ENCODE measurements at regions not wholly inside any gene's neighbourhood (a gene's known extent, or its start where the extent isn't known, plus 50 kb on each side); places are given as distances from the start of the nearest gene placed in this dataset.

DNA sequence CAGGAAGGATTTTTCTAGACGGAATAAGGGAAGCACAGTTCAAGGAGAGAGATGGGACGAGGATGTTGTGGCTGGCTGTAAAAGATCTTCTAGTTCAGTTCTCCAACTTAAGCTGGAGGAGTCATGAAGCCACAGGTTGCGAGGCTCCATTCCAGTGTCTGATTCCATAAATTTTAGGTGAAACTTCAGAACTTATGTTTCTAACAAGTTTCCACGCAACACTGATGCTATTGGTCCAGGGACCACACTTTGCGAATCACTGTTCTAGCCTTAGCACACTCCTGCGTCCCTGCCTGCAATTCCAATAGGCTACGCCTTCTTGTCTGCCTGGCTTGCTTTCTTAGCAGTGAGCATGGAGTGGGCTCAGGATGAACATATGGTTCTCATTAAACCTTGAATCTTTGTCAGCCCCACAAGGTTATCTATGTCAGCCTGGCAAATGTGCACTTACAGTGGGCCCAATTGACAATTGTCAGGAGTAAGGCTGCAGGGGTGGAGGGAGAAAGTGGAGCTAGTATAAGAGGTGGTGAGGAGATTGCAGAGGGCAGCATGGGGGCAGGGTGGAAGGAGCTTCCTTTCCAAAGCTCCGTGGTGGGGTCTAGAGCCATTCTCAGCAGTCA, 438.1 kb upstream of the ST6GAL2 start:
- DNase-seq, result no peak

DNA sequence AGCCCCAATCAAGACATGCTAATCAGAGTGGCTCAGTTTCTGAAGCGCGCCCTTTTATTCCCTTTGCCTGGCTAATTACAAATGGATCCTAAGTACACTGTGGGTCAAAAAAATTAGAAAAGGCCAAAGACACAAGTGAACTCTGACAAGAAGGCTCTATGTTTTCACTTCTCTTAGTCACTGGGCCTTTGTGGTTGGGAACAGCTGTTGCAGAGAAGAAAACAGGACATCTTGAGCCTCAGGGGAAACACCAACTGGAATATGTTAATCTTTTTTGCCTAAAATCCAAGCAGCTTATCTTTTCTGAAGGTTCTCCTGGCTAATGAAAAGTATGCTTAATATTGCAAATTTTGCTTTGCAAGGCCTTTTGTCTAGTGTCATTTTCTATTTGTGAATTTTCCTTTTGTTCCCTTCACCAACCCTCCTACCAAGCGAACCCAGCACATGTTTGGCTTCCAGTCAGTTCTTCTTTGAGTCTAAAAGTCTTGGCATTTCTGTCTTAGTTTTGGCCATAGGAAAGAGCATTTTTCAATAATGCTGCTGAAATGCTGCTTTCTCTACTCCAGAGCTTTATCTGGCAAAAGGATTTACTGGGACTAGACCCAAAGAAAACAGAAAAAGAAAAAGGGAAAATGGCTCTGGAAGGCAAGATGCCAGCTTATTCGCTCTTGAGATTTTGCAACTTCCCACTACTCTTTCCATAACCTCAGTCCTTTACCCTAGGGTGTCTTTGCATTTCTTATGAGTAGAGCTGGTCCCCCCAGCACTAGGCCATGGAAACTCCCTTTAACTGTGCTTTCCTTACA, 440.2 kb upstream of the ST6GAL2 start:
- no peak for DNase-seq

DNA sequence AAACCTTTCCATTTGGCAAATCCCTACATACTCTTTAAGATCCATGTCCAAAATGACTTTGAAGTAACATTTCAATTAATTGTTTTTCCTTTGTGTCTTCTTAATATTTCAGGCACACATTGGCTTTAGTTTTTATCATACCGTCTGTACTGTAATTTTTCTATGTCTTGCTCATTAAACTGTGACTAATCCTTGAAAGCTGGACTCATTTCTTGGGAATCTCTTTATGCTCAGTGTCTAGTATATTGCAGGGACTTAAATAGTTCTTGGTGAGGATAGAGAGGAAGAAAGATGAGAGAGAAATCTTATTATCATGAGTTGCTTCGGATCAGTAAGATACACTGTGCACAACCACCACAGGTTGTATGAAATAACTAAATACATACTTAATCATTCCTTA, 448.3 kb upstream of the ST6GAL2 start:
- DNase-seq, result no peak

DNA sequence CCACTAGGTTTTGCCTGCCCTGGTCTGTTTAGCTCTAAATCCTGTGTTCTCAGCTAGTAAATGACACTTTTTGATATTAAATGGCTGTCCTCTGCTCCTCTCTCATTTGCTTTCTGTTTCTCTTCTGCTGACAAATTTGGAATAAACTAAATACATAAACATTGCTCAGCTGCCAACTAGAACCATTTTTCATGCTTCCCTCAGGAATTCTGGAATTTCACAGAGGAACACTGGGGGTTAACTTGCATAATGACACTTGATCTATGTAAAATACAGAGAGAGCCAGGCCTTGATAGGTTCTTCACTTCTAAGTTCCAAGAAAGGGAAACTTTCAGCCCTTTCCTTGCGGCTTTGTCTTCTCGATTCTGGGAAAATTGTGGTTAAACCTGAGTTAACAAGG, 450.6 kb upstream of the ST6GAL2 start:
- DNase-seq, result no peak

DNA sequence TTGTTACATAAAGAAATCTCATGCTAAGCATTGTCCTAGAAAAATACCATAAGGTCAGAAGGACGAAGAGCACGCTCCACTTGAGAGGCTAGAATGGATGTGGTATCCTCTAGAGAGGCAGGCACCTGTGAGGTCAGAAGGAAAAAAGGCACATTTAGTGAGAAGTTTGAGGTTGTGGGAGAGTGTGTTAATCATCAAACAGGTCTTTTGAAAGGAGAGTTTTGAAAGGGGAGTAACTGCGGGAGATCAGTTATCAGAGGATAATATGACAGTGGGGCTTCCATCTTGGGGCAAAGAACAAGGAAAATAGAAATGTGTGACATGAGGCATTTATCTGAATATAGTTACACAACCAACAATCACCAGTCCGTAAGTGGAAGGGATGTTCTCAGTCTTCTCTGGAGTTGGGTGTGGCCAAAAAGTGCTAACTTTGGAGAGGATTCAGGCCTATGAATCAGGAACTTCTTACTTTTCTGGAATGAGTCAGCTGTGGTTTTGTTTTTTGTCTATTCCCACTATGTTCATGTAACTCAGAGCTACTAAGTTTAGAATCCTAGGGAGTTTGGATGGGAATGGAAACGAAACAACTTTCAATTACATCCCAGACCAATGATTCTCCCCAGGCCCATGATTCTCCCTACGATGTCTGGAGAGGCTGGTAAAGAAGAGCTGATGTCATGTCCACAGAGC, 451.4 kb upstream of the ST6GAL2 start:
- DNase-seq, result no peak

DNA sequence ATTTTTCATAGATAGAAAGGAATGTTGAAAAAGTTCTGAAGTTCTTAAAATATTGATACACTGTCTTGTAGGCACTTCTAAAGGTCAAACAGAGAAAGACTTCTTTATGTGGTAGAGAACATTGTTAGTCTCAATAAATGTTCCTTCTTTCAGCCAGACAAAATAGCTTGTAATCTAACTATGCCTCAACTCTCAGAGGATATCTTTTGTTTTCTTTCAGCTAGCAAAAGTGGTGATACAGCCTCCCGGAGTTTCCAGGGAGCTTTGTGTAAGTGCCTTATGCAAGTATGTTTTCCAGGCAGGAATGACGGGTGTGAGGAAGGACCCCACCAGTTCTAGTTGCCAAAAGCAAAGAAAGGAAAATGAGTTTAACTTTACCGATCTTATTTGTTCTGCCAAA, 452.1 kb upstream of the ST6GAL2 start:
- no peak for DNase-seq

DNA sequence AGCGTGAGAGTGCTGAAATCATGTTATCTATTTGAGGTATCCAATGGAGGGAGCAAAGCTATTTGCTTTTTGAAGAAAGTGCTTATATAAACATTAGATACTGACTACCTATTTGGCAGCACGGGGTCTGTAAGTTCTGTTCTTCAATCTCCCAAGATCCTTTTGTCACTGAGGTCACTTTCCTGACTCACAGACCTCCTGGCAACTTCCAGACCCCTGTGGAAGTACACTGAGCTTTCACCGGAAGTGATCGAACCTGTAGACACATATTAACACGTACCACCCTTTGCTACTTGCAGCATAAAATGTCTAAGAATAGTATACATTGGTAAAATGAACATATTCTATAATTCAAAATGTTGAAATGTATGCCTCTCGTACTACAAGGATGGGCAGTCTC, 452.6 kb upstream of the ST6GAL2 start:
- DNase-seq, result no peak

DNA sequence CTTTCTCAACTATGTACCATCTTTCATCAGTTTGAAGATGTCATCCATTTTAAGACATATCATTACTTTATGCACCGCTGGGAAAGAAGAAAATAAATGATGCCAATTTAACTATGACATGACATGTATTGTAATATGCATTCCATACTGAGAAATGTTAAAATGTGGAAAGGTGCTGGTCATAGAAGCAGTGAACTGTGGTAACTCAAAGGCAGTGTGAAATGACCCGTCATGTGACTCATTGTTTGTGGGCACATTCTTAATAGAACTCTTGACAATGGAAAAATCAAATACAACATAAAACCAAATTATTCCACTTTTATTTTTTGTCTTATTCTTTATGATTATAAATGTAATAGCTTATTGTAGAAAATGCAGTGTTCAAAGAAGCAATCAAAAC, 455.0 kb upstream of the ST6GAL2 start:
- DNase-seq, result no peak

DNA sequence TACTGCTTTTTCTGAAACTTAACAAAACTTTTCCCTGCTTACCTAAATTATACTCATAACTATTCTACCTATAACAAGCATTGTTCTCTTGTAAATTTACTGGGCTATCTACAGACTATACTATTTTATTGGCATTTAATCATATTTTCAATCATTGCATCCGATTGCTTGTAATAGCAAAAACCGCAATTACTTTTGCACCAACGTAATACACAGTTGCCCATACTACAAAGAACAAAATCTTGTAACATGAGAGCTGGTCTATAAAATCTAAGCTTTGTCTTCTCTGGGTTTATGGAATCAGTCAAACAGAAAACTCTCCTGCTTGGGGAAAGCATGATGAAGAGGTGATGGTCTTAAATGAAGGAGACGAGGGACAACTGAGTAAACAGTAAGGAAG, 463.4 kb upstream of the ST6GAL2 start:
- DNase-seq, result no peak

DNA sequence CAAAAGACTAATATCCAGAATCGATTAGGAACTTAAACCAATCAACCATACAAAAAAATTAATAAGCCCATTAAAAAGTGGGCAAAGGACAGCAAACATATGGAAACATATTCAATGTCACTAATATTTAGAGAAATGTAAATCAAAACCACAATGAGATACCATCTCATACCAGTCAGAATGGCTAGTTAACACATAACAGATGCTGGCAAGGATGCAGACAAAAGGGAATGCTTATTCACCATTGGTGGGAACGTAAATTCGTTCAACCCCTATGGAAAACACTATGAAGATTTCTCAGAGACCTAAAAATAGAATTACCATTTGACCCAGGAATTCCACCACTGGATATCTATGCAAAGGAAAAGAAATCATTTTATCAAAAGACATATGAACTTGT, 468.2 kb upstream of the ST6GAL2 start:
- DNase-seq, result no peak

DNA sequence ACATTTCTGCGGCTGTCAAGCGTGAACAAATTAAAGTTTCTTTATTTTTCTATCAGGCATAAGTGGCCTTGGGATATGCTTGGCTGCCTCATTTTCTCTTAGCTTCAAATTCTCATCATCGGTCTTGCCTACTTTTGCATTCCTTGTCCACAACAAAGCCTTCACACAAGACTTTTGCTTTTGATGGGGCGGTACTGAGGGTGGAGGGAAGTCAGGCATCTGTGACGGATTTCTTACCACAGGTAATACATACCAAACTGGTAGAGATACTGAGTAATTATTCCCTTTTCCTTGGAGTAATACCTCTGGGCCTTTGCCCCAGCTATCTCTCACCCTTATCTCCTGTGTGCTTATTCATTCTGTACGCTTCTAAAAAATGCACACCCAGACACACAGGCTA, 468.3 kb upstream of the RGPD4 start:
- no peak for DNase-seq

DNA sequence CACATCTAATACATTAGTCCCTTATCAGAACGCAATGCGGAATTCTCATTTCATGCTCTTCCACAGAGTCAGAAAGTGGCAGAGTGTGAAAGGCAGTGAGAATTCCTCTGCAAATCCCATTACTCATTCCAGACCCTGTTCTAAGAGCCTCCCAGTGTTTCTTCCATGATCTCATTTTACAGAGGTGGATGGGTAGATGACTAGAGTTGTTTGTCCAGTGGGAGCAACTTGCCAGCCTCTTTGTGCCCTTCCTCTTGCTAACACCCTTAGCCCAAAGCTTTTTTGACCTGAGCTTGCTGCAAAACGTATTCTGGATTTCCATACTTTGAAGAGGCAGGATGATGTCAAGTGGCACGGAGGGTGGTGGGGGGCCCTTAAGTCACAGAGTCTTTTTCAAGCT, 467.7 kb upstream of the RGPD4 start:
- DNase-seq, result no peak

DNA sequence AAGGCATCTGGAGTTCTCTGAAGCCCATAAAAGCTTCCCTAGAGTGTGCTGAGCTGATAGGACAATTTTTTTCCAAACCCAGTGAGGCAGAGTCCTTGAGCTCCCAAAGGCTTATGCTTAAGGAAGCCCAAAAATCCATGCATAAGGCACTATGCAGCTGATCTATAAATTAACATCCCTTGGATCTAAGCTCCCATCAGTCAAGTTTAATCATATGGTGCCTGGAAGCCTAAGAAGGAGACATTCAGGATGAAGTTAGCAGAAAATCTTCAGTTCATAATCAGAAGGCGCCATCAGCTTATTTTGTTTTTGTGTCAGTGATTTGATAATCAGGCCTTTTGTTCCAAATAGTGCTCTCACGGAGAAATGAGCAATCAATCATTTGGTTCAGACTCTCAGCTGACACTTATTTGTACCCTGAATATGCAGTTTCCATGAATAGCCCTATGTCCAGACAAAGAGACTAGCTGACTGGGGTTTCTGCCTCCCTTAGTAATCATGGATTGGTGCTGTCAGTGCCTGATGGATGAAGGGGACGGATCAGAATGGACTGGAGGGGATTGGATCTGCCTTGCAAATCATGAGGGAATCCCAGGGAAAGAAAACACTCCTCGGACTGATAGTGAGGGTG, 464.8 kb upstream of the RGPD4 start:
- no peak for DNase-seq

DNA sequence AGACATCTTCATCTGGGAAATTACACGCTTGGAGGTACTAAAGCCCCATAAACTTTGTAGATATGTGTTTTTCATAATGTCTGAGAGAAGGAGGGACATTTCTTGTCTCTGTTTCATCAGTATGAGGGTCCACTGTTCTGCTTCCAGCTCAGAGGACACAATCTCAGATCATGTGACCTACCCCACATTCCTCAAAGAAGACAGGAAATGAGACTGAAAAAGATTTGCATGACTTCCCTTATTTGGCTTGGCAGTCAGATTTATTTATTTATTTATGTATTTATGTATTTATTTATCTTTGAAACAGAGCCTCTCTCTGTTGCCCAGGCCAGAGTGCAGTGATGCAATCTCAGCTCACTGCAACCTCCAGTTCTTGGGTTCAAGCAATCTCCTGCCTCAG, 463.7 kb upstream of the RGPD4 start:
- DNase-seq, result no peak

DNA sequence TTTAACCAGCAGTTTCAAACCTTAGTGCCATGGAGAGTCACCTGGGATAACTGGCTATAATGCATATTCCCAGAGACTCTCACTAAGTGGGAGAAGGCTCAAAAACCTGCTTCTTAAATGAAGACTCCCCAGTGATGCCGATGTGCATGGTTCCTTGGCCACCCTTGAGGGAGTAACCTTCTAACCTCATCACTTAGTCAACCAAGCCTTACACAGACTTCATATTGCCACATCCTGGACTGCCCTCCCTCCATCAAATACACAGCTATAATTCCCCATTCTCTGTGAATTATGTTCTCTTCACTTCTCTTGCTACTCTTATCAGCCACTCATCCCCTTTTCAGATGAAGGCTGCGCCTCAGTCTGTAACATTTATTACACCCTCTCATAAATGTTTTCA, 462.9 kb upstream of the RGPD4 start:
- DNase-seq, result no peak

DNA sequence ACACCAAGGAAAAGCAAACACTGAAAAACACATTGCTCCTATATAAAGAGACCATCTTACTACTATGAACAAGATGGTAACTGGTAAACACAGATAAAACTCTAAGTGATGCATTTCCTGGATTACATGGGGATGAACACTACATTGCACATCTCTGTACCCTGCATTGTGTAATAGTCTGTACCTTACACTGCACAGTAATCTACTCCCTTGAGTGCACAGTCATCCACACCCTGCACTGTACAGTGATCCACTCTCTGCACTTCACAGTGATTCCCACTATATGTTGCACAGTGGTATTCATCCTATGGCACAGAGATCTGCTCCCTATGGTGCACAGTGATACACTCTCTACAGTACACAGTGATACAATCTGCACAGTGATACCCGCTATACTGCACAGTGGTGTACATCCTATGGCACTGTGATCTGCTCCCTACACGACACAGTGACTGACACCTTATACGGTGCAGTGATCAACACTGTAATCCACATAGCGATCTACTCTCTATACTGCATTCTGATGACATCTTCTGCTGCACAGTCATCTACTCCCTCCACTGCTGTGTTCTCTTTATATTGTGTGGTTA, 462.2 kb upstream of the RGPD4 start:
- no peak for DNase-seq

DNA sequence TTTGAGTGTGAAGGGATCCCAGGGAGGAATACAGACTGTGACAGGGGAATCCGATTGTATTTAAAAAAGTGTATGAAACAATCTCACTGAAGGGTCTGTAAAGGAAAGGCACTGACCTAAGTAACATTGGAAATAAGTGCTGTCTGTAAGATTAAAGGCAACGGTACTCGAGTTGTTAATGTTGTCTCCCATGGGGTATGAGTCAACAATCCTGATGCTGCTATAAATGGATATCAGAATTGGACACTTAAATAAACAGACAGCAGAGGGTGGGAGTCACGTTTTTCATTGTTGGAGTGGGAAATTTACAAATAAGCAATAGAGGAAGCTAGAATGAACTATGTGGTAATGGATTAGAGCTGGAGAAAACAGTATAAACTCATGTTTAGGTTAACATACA, 452.4 kb upstream of the RGPD4 start:
- DNase-seq, result no peak

DNA sequence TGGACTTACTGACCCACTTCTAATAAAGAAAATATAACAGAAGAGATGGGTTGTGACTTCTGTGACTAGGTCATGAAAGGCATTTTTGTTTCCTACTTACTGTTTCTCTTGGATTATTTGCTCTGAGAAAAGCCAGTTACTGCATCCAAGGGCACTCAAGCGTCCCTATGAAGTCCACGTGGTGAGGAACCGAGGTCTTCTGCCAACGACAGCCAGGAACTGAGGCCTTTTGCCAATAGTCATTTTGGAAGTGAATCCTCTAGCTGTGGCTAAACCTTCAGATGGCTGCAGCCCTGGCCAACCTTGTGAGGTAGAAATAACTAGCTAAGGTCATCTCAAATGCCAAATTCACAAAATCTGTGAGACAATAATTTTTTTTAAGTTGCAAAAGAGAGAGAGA, 449.8 kb upstream of the RGPD4 start:
- DNase-seq, result no peak

DNA sequence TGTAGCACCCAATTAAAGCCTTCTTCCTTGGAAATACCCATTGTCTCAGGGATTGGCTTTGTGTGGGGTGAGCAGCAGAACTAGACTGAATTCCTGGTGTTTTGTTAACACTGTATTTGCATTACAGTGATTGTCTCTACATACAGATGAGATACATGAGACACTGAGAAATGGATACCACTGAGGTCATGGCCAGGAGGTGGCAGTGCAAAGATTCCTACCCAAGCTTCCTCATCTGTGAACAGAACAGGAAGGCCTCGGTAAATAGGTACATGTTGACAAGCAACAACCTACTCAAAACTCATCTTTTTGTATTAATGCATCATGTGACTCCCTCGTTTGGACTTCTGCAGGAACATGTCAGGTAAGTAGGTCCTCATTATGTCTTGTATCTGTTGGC, 445.8 kb upstream of the RGPD4 start:
- DNase-seq, result no peak

DNA sequence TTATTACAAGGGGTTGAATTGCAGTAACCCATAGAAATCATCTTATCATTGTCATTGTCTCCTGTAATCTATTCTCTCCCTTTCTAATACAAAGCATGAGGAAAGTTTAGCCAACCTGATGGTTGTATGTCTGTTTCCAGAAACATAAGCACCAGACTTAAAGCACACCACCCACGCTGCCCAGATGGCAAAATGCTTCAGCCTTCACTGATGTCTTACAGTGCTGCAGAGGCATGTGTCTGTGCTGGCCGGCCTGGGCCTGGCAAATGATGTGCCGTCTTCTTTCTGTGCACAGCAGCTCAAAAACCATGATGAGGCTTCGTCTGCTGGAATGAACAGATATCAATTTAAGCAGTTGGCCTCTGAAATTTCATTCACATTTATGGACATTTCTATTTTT, 443.0 kb upstream of the RGPD4 start:
- no peak for DNase-seq

DNA sequence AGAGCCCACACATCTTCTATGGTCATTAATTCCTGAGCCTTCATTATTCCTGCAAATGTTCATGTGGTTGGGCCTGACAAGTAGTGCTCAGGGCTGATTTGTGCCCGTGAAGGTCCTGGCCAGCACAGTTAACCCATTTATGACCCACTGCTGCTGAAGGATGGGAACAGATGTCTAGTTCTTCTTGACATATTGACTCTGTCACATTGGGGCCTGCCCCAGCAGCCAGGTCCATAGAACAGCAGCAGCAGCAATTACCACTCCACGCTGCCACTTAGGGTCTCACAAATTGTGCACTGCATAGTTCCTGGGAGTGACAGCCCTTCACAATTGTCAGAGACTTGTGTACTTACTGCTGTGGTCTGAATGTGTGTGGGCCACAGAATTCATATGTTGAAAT, 442.3 kb upstream of the RGPD4 start:
- DNase-seq, result no peak

DNA sequence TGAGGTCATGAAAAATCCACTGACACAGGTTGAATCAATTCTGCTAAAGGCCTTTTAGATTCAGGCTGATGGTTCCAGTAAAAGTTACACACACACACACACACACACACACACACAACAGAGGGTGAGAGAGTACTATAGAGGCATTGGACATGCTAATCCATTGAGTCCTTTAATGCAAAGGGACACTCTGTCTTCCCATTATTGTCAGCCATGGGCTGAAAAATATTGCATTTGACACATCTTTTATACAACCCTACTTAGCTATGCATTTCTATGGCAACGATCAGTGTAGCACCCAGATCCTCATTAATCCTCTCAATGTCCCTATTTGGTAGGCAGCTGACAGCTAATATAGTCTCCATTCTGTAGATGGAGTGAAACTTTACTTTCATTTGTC, 440.8 kb upstream of the RGPD4 start:
- no peak for DNase-seq

DNA sequence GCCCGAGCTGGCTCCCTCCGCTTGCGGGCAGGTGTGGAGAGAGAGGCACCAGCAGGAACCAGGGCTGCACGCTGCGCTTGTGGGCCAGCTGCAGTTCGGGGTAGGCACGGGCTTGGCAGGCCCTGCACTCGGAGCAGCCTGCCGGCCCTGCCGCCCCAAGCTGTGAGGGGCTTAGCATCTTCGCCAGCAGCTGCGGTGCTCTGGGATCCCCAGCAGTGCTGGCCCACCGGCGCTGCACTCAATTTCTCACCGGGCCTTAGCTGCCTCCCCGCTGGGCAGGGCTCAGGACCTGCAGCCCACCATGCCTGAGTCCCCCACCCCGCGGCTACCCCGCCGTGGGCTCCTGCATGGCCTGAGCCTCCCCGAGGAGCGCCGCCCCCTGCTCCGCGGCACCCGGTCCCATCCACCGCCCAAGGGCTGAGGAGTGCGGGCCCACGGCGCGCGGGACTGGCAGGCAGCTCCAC, 434.4 kb upstream of the RGPD4 start:
- DNase-seq, result no peak
